Osteoblast (primary cell): ENCODE measurements at regions not wholly inside any gene's neighbourhood (a gene's known extent, or its start where the extent isn't known, plus 50 kb on each side); places are given as distances from the start of the nearest gene placed in this dataset.
"Not testable (repeated sequence)": the region's sequence is repeated elsewhere in the genome, so short reads cannot be mapped to it uniquely, and the experiment has no call there.

ENCODE experiments used
- DNase-seq: peaks from one replicate; pipeline ENCODE4 v3.0.0; 2011; ENCODE audit warnings: low spot score, mixed read lengths; ENCODE audit not compliant: insufficient read length; ENCODE audit errors: missing footprints
- H2AFZ ChIP-seq: 2 replicates; pipeline ENCODE4 v1.6.0; 2011; ENCODE audit warnings: mild to moderate bottlenecking, low read length
- H3K27ac ChIP-seq: 2 replicates; pipeline ENCODE4 v1.5.1; 2011; ENCODE audit warnings: mild to moderate bottlenecking, low read depth, low read length, moderate library complexity
- H3K27me3 ChIP-seq: 2 replicates; pipeline ENCODE4 v1.6.0; 2012; ENCODE audit warnings: mild to moderate bottlenecking, control low read depth, inconsistent platforms, low read length, moderate library complexity; ENCODE audit not compliant: insufficient read depth
- H3K36me3 ChIP-seq: 2 replicates; pipeline ENCODE4 v1.5.1; 2011; ENCODE audit warnings: mild to moderate bottlenecking, low read length, control low read depth, moderate library complexity; ENCODE audit not compliant: insufficient read depth
- H3K4me1 ChIP-seq: 2 replicates; pipeline ENCODE4 v1.5.1; 2011; ENCODE audit warnings: mild to moderate bottlenecking, low read length, control low read depth, moderate library complexity; ENCODE audit not compliant: insufficient read depth
- H3K4me2 ChIP-seq: 2 replicates; pipeline ENCODE4 v1.6.0; 2011; ENCODE audit warnings: mild to moderate bottlenecking, low read length; ENCODE audit not compliant: insufficient read depth
- H3K4me3 ChIP-seq: fragments of 200-600 bp; sonication (generic); 3 replicates; pipeline ENCODE4 v1.5.1; 2012; ENCODE audit warnings: mild to moderate bottlenecking, low read length, inconsistent platforms; ENCODE audit not compliant: insufficient read depth
- H3K79me2 ChIP-seq: 2 replicates; pipeline ENCODE4 v1.6.0; 2012; ENCODE audit warnings: mild to moderate bottlenecking, low read length, control low read depth, inconsistent platforms; ENCODE audit not compliant: insufficient read depth
- H3K9me3 ChIP-seq: 2 replicates; pipeline ENCODE4 v1.5.1; 2011; ENCODE audit warnings: low read depth, low read length, control low read depth
- H4K20me1 ChIP-seq: 2 replicates; pipeline ENCODE4 v1.6.0; 2012; ENCODE audit warnings: mild to moderate bottlenecking, low read length, control low read depth; ENCODE audit not compliant: insufficient read depth
- TF ChIP-seq, protein P1 (sequence below): IDR thresholded peaks from 2 replicates; pipeline ENCODE4 v1.5.1; 2011; ENCODE audit warnings: mild to moderate bottlenecking, low read depth, low read length, moderate library complexity; ENCODE audit errors: extremely low read depth

DNA sequence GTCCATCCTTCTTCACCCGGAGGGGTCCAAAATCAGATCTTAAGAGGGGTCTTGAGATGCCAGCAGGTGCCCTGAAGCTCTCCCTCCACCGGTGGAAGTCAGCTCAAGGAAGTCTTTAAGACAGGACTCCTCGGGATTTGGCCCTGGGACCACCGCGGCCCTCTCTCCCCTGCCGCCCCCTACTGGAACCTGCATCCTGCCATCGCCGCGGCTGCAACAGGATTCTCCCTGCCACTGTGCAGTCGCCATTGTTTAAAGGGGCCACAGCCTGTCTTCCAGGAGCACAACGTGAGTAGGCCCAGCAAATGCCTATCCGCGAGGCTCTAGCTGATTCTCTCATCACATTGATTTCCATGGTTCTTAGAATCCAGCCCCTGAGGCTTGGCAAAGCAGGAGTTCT, 324.3 kb downstream of the ZNF716 start:
- Histone ChIP-seq H3K4me3 (no peak overlapping the region), H3K9me3 (no peaks in the 10 kb centered on the region), H3K27me3 (no peaks in the 10 kb centered on the region), H3K79me2 (no peaks in the 10 kb centered on the region), H3K27ac (no peak overlapping the region), H3K4me2 (no peak overlapping the region), H3K4me1 (no peaks in the 10 kb centered on the region), H2AFZ (no peak overlapping the region), H3K36me3 (no peaks in the 10 kb centered on the region), H4K20me1 (no peaks in the 10 kb centered on the region)
- TF ChIP-seq, protein P1, sequence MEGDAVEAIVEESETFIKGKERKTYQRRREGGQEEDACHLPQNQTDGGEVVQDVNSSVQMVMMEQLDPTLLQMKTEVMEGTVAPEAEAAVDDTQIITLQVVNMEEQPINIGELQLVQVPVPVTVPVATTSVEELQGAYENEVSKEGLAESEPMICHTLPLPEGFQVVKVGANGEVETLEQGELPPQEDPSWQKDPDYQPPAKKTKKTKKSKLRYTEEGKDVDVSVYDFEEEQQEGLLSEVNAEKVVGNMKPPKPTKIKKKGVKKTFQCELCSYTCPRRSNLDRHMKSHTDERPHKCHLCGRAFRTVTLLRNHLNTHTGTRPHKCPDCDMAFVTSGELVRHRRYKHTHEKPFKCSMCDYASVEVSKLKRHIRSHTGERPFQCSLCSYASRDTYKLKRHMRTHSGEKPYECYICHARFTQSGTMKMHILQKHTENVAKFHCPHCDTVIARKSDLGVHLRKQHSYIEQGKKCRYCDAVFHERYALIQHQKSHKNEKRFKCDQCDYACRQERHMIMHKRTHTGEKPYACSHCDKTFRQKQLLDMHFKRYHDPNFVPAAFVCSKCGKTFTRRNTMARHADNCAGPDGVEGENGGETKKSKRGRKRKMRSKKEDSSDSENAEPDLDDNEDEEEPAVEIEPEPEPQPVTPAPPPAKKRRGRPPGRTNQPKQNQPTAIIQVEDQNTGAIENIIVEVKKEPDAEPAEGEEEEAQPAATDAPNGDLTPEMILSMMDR: no peak
- no peak for DNase-seq

DNA sequence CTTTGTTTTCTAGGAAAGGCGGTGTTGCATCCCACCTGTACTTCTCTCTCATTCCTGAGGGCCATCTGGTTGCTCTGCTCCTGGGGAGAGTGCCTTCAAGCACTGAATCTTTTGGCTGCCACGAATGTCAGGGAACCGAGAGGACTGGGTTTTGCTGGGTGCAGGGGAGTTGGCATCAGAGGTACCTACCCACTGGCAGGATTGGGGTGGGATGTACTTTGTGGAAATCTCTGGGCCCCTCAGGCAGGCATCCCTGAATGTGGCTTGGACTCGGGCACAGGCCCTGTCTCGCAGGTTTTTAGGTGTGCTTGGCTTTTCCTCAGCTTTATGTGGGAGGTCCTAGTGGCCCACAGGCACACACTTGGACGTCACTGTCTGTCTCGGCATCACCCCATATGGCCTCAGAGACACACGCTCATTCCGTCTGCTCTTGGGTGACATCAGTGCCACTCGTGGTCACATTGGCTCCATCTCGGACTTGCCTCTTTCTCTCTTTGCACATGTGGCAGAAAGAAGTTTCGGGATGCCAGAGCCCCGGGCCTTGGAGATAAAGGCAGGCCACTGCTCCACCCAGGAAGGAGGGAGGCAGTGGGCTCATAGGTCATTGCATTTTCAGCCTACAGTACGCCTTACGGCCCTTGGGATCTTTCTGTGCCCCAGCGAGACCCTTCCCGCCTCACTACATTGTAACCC, 325.6 kb downstream of the ZNF716 start:
- H3K4me1 ChIP-seq: no peaks in the 10 kb centered on the region
- no peaks in the 10 kb centered on the region for H3K9me3 ChIP-seq
- no peak overlapping the region for H3K4me2 ChIP-seq
- no peaks in the 10 kb centered on the region for H3K27me3 ChIP-seq
- no peaks in the 10 kb centered on the region for H3K79me2 ChIP-seq
- H2AFZ ChIP-seq: no peak overlapping the region
- H3K27ac ChIP-seq: no peak overlapping the region
- H3K4me3 ChIP-seq: no peak overlapping the region
- H3K36me3 ChIP-seq: no peaks in the 10 kb centered on the region
- TF ChIP-seq, protein P1: no peak
- DNase-seq: no peak
- no peaks in the 10 kb centered on the region for H4K20me1 ChIP-seq

DNA sequence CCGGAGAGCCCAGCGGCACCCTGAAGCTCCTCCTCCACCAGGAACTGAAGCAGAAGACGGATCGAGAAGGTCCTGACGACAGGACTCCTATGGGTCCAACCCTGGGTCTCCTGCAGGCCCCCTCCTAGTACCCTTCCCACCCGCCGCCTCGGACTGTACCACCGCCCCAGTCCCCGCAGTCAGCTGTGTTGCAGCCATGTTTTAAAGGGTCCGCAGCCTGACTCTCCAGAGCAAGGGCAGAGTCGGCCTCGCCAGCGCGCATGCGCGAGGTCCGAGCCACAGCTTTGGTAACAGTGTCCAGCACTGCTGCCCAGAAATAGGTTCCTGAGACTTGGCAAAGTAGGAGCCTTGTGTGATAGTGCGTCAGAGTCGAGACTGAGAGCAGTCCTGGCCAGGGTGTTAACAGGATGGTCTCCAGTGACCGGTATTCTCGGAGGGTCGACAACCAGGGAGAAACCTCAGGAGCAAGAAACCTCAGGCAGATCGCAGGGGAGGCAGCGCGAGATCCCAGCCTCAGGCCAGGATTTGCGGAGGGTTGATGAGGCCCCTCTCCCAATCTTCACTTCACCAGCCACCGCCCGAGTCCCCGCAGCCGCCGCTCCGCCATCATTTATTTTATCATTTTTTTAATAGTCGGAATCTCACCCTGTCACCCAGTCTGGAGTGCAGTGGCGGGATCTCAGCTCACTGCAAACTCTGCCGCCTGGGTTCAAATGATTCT, 326.3 kb downstream of the ZNF716 start:
- H2AFZ ChIP-seq, DNase-seq, H3K4me1 ChIP-seq, H3K9me3 ChIP-seq, H3K4me3 ChIP-seq, H3K27ac ChIP-seq, H3K27me3 ChIP-seq, H3K4me2 ChIP-seq, H3K79me2 ChIP-seq, H4K20me1 ChIP-seq, H3K36me3 ChIP-seq: not testable (repeated sequence)

DNA sequence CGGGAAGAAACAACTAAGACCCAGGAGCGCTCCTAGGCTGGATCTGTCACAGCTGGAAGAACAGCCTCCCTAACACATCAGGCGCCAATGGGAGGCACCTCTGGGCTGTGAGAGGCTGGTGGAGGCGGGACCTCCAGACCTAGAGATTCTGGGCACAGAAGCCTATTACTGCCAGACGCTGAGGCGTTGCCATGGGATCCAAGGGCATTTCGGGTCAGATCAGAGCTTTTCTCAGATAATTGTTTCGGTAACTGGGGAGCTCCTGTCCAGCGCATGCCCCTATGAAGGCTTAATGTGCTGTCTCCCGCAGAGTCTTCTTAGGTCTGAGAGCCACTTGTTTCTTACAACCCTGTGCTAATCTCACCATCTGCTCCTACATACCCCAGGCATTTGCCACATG, 339.2 kb downstream of the ZNF716 start:
- no peak for DNase-seq
- Histone ChIP-seq H3K27ac (no peak overlapping the region), H4K20me1 (no peaks in the 10 kb centered on the region), H3K36me3 (no peaks in the 10 kb centered on the region), H3K4me2 (no peak overlapping the region), H3K9me3 (no peaks in the 10 kb centered on the region), H3K79me2 (no peaks in the 10 kb centered on the region), H3K27me3 (no peaks in the 10 kb centered on the region), H3K4me1 (no peaks in the 10 kb centered on the region), H2AFZ (no peak overlapping the region), H3K4me3 (no peak overlapping the region)
- TF ChIP-seq, protein P1: no peak
